T-helper 2 cell treated with Interferon-gamma antibody and Interleukin-4, amounts not matched to agents 5 μg/mL and 100 μg/mL, for 36 hours (primary cell): ENCODE measurements at regions not wholly inside any gene's neighbourhood (a gene's known extent, or its start where the extent isn't known, plus 50 kb on each side); places are given as distances from the start of the nearest gene placed in this dataset.

ENCODE experiments used
- DNase-seq: peaks from one replicate; pipeline ENCODE4 v3.0.0; 2021; ENCODE audit warnings: low spot score
- H3K27ac Mint-ChIP-seq: one replicate; pipeline ENCODE4 v1.8.0; 2021; ENCODE audit warnings: mild to moderate bottlenecking, mixed read lengths
- H3K27me3 Mint-ChIP-seq: one replicate; pipeline ENCODE4 v1.8.0; 2021; ENCODE audit warnings: low read depth, mixed read lengths
- H3K36me3 Mint-ChIP-seq: one replicate; pipeline ENCODE4 v1.8.0; 2021; ENCODE audit warnings: low read depth, mixed read lengths
- H3K4me1 Mint-ChIP-seq: one replicate; pipeline ENCODE4 v1.8.0; 2021; ENCODE audit warnings: low read depth, mixed read lengths
- H3K4me3 Mint-ChIP-seq: one replicate; pipeline ENCODE4 v1.8.0; 2022; ENCODE audit warnings: mild to moderate bottlenecking, moderate library complexity, mixed read lengths
- H3K9me3 Mint-ChIP-seq: one replicate; pipeline ENCODE4 v1.8.0; 2021; ENCODE audit warnings: mixed read lengths

GRCh38 chr6:146881228-146882181 is 282.7 kb downstream of the ADGB start:
- DNase-seq, result no peak
- Mint-ChIP-seq H3K27ac (no peak overlapping the region), H3K36me3 (no peaks in the 10 kb centered on the region), H3K4me3 (no peak overlapping the region), H3K9me3 (no peaks in the 10 kb centered on the region), H3K27me3 (no peaks in the 10 kb centered on the region), H3K4me1 (peaks cover 6% of the 10 kb centered on the region)

- no peak overlapping the region for H3K4me3 Mint-ChIP-seq
- no peaks in the 10 kb centered on the region for H3K36me3 Mint-ChIP-seq
- no peak for DNase-seq
- H3K4me1 Mint-ChIP-seq, result peaks cover 1% of the 10 kb centered on the region
- H3K27ac Mint-ChIP-seq, result no peak overlapping the region
- H3K27me3 Mint-ChIP-seq, result no peaks in the 10 kb centered on the region
- no peaks in the 10 kb centered on the region for H3K9me3 Mint-ChIP-seq
Measured at GRCh38 chr6:146883640-146884531, 285.1 kb downstream of the ADGB start.

- H3K36me3 Mint-ChIP-seq, result no peaks in the 10 kb centered on the region
- H3K27me3 Mint-ChIP-seq, result no peaks in the 10 kb centered on the region
- DNase-seq, result no peak
- H3K4me1 Mint-ChIP-seq, result peaks cover 1% of the 10 kb centered on the region
- H3K9me3 Mint-ChIP-seq, result no peaks in the 10 kb centered on the region
- no peak overlapping the region for H3K27ac Mint-ChIP-seq
- H3K4me3 Mint-ChIP-seq, result no peak overlapping the region
Measured at GRCh38 chr6:146884728-146885127, 286.0 kb downstream of the ADGB start.

- H3K9me3 Mint-ChIP-seq, result no peaks in the 10 kb centered on the region
- no peak overlapping the region for H3K4me3 Mint-ChIP-seq
- H3K27me3 Mint-ChIP-seq, result no peaks in the 10 kb centered on the region
- no peak for DNase-seq
- no peaks in the 10 kb centered on the region for H3K36me3 Mint-ChIP-seq
- H3K4me1 Mint-ChIP-seq, result peaks cover 1% of the 10 kb centered on the region
- no peak overlapping the region for H3K27ac Mint-ChIP-seq
Measured at GRCh38 chr6:146885708-146886457, 287.1 kb downstream of the ADGB start.

- H3K9me3 Mint-ChIP-seq, result no peaks in the 10 kb centered on the region
- no peak overlapping the region for H3K27ac Mint-ChIP-seq
- DNase-seq, result no peak
- H3K4me3 Mint-ChIP-seq, result no peak overlapping the region
- no peaks in the 10 kb centered on the region for H3K36me3 Mint-ChIP-seq
- H3K27me3 Mint-ChIP-seq, result no peaks in the 10 kb centered on the region
- H3K4me1 Mint-ChIP-seq, result peaks cover under 1% of the 10 kb centered on the region
Measured at GRCh38 chr6:146886587-146887446, 288.0 kb downstream of the ADGB start.

- H3K36me3 Mint-ChIP-seq, result no peaks in the 10 kb centered on the region
- no peaks in the 10 kb centered on the region for H3K27me3 Mint-ChIP-seq
- peaks cover 5% of the 10 kb centered on the region for H3K4me1 Mint-ChIP-seq
- H3K4me3 Mint-ChIP-seq, result no peak overlapping the region
- H3K9me3 Mint-ChIP-seq, result no peaks in the 10 kb centered on the region
- DNase-seq, result no peak
- H3K27ac Mint-ChIP-seq, result no peak overlapping the region
Measured at GRCh38 chr6:146887447-146888077, 288.8 kb downstream of the ADGB start.

- Mint-ChIP-seq H3K9me3 (no peaks in the 10 kb centered on the region), H3K27ac (no peak overlapping the region), H3K36me3 (no peaks in the 10 kb centered on the region), H3K4me3 (no peak overlapping the region), H3K4me1 (peaks cover 6% of the 10 kb centered on the region), H3K27me3 (no peaks in the 10 kb centered on the region)
- DNase-seq, result no peak
Measured at GRCh38 chr6:146889303-146889702, 290.5 kb downstream of the ADGB start.

GRCh38 chr6:146890172-146890571 is 291.4 kb downstream of the ADGB start:
- DNase-seq, result no peak
- Mint-ChIP-seq H3K27ac (no peak overlapping the region), H3K9me3 (no peaks in the 10 kb centered on the region), H3K36me3 (no peaks in the 10 kb centered on the region), H3K4me1 (peaks cover 6% of the 10 kb centered on the region), H3K4me3 (no peak overlapping the region), H3K27me3 (peaks cover 2% of the 10 kb centered on the region)

GRCh38 chr6:146890644-146891434 is 292.1 kb downstream of the ADGB start:
- H3K27me3 Mint-ChIP-seq, result peaks cover 2% of the 10 kb centered on the region
- no peak overlapping the region for H3K27ac Mint-ChIP-seq
- no peaks in the 10 kb centered on the region for H3K9me3 Mint-ChIP-seq
- DNase-seq, result no peak
- H3K4me3 Mint-ChIP-seq, result no peak overlapping the region
- H3K36me3 Mint-ChIP-seq, result no peaks in the 10 kb centered on the region
- peaks cover 6% of the 10 kb centered on the region for H3K4me1 Mint-ChIP-seq

- H3K27ac Mint-ChIP-seq, result no peak overlapping the region
- peaks cover 2% of the 10 kb centered on the region for H3K27me3 Mint-ChIP-seq
- DNase-seq, result no peak
- no peak overlapping the region for H3K4me3 Mint-ChIP-seq
- H3K9me3 Mint-ChIP-seq, result no peaks in the 10 kb centered on the region
- H3K36me3 Mint-ChIP-seq, result no peaks in the 10 kb centered on the region
- H3K4me1 Mint-ChIP-seq, result peaks cover 6% of the 10 kb centered on the region
Measured at GRCh38 chr6:146891615-146892265, 293.0 kb downstream of the ADGB start.

- DNase-seq, result no peak
- Mint-ChIP-seq H3K27ac (no peak overlapping the region), H3K4me3 (no peak overlapping the region), H3K27me3 (peaks cover 2% of the 10 kb centered on the region), H3K9me3 (no peaks in the 10 kb centered on the region), H3K36me3 (no peaks in the 10 kb centered on the region), H3K4me1 (peaks cover 6% of the 10 kb centered on the region)
Measured at GRCh38 chr6:146892283-146892612, 293.5 kb downstream of the ADGB start.
